Adrenal gland (tissue), 9 donors: ENCODE measurements at regions not wholly inside any gene's neighbourhood (a gene's known extent, or its start where the extent isn't known, plus 50 kb on each side); places are given as distances from the start of the nearest gene placed in this dataset.

Experiments
- DNase-seq, 7 donors: peaks; one replicate each; pipeline ENCODE4 v3.0.0-alpha.2; 2019 to 2020
- H3K27ac ChIP-seq, 5 donors: fragments of 200-600 bp; sonication (generic) in 4 of 5; 1 replicate in 3 of 5; 2 replicates in 2 of 5; pipeline versions ENCODE4 v1.5.1 to v1.8.0; 2016 to 2020; ENCODE audit warnings: mild to moderate bottlenecking in 1 of 5
- H3K27me3 ChIP-seq: fragments of 200-600 bp; 2 replicates; pipeline ENCODE4 v1.8.0; 2021
- H3K36me3 ChIP-seq, 2 donors: fragments of 200-600 bp; replicated peaks in 1 of 2; 1 replicate in 1 of 2; 2 replicates in 1 of 2; pipeline versions ENCODE4 v1.5.1 to v1.8.0; 2018 to 2022
- H3K4me1 ChIP-seq, 2 donors: fragments of 200-600 bp; replicated peaks in 1 of 2; 1 replicate in 1 of 2; 2 replicates in 1 of 2; pipeline versions ENCODE4 v1.5.1 to v1.8.0; 2018 to 2021
- H3K4me3 ChIP-seq, 4 donors: fragments of 200-600 bp; sonication (generic) in 3 of 4; one replicate each; pipeline ENCODE4 v1.5.1; 2016 to 2018
- H3K9me3 ChIP-seq, 3 donors: fragments of 200-600 bp; sonication (generic) in 1 of 3; replicated peaks in 1 of 3; 1 replicate in 2 of 3; 2 replicates in 1 of 3; pipeline versions ENCODE4 v1.5.1 to v1.8.0; 2016 to 2021
- CTCF ChIP-seq, 6 experiments: fragments of 450-650 bp in 4 of 6; fragments of 200-600 bp in 2 of 6; sonication (generic) in 1 of 6; IDR thresholded peaks; 1 replicate in 5 of 6; 2 replicates in 1 of 6; pipeline versions ENCODE4 v1.5.1 to v1.8.0; 2016 to 2021; ENCODE audit warnings: antibody characterized with exemption in 6 of 6, mild to moderate bottlenecking in 2 of 6, moderate library complexity in 1 of 6
- POLR2A ChIP-seq, 2 donors: fragments of 450-650 bp; IDR thresholded peaks; one replicate each; pipeline ENCODE4 v1.6.1; 2017; ENCODE audit warnings: antibody characterized with exemption in 2 of 2, mild to moderate bottlenecking in 2 of 2, moderate library complexity in 1 of 2
- WGBS, 4 donors: extraction: QIAGEN DNeasy Blood & Tissue Kit in 2 of 4; methylation state at CpG; one replicate each; pipeline versions ENCODE4 v1.1.5 to v1.1.7; 2013 to 2017; 5-methylcytosine and 5-hydroxymethylcytosine counted together
- intact Hi-C, 2 donors: fragments of 100-400 bp; cut with DNase I; formaldehyde crosslinking; loops; one replicate each; pipeline versions ENCODE4 v1.14.1 to v1.15.0; 2022 to 2023
- donor health status: healthy with polysubstance abuse.
- donor health status: Bipolar disorder and iron deficiency.
- donor health status: DM: yes; HTN: yes; CAD: no.
- donor health status: DM: no; HTN: no; CAD: no.
- donor health status: DM: no; HTN: no; CAD: no.

- 82 to 89% (median 84%) methylated on average over 3 of the region's 3 CpGs for WGBS, 4 donors
- intact Hi-C loops: no loop called here
- DNase-seq: no peak
- Histone ChIP-seq H3K27me3 (no peaks in the 10 kb centered on the region), H3K9me3 (no peaks in the 10 kb centered on the region), H3K4me3 (no peak overlapping the region), H3K27ac (no peak overlapping the region), H3K4me1 (peaks cover 2 to 3% of the 10 kb centered on the region in 2 donors), H3K36me3 (no peaks in the 10 kb centered on the region)
- TF ChIP-seq POLR2A (IDR thresholded peaks at IDR 0.05) (no peak), CTCF (IDR thresholded peaks at IDR 0.05) (no peak)
These were observed 57.4 kb upstream of the IQSEC1 start for GRCh38 chr3:13130464-13131193.

- 71 to 83% (median 77%) methylated on average over 12 to 13 of the region's 13 CpGs for WGBS, 4 donors
- Histone ChIP-seq H3K4me1 (no peaks in the 10 kb centered on the region), H3K9me3 (no peaks in the 10 kb centered on the region), H3K27me3 (no peaks in the 10 kb centered on the region), H3K27ac (no peak overlapping the region), H3K4me3 (no peak overlapping the region), H3K36me3 (no peaks in the 10 kb centered on the region)
- DNase-seq: peak in 2 of 7 donors; percentile 15 to 30
- TF ChIP-seq POLR2A (IDR thresholded peaks at IDR 0.05): no peak
- TF ChIP-seq CTCF (IDR thresholded peaks at IDR 0.05): no peak
- intact Hi-C loops: no loop called here
These were observed 52.1 kb upstream of the IQSEC1 start for GRCh38 chr3:13125092-13126015.

- H3K9me3 ChIP-seq: no peaks in the 10 kb centered on the region
These were observed 51.4 kb upstream of the IQSEC1 start for GRCh38 chr3:13124631-13125030.

More at GRCh38 chr3:13124631-13125030, 51.4 kb upstream of the IQSEC1 start:
- intact Hi-C loops: no loop called here
- Histone ChIP-seq H3K27ac (no peak overlapping the region), H3K4me3 (no peak overlapping the region), H3K36me3 (no peaks in the 10 kb centered on the region), H3K27me3 (no peaks in the 10 kb centered on the region), H3K4me1 (no peaks in the 10 kb centered on the region)
- DNase-seq: no peak
- TF ChIP-seq CTCF (IDR thresholded peaks at IDR 0.05) (no peak), POLR2A (IDR thresholded peaks at IDR 0.05) (no peak)
- WGBS, 4 donors: 81 to 89% (median 84%) methylated on average over 9 to 11 of the region's 11 CpGs
